ENCODE measurements at regions not wholly inside any gene's neighbourhood (a gene's known extent, or its start where the extent isn't known, plus 50 kb on each side); places are given as distances from the start of the nearest gene placed in this dataset.

DNA sequence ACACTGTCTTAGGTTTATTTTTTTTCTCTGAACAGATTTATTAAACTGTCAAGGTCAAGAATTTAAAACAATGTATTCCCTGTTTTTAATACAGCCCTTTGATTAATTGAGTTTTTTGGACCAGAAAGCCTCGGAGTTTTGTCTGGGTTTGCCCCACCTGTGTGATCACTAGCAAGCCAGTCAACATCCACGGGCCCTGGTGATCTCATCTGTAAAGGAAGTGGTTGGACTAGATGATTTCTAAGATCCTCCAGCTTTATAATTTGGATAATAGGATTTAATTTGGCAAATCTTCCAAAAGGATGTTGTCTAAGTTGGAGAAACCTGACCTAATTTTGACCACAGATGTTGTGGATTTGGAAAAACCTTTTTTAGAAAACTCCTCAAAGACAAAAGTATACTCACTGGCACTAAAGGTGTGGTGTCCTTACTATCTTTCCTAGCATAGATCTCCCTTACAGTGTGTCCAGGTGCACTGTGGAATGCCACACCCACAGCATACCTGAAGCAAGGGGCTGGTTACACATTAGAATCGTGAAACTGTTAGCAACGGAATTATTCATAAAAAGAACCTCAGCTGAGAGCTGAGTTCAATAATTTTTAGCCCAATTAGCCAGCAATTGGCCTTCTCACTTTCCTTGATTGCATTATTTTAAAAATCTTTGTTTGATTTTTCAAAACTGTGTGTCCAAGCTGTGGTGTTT is 195.6 kb upstream of the ELL2 start:
- Histone ChIP-seq H3F3A (ENCODE audit: insufficient read depth, low read depth) (0 out of 2 replicates have a peak, but pooled peaks cover 12% of the 10 kb centered on the region), H3K36me3 (ENCODE audit: low read depth) (no peaks in the 10 kb centered on the region), H4K20me1 (ENCODE audit: insufficient read depth) (no peaks in the 10 kb centered on the region), H3K79me2 (ENCODE audit: low read depth) (no peaks in the 10 kb centered on the region), H3K4me1 (replicated peaks; ENCODE audit: insufficient read depth) (peaks cover 19% of the 10 kb centered on the region; the same call in 1 of the 2 replicates), H3K9me3 (ENCODE audit: insufficient read depth, low read depth) (no peaks in the 10 kb centered on the region), H3K27me3 (ENCODE audit: insufficient read depth, low read depth) (no peaks in the 10 kb centered on the region), H3K27ac (no peak overlapping the region), H3K4me3 (no peak overlapping the region), H3K4me2 (no peak overlapping the region), H3K9me2 (ENCODE audit: insufficient read depth) (no peaks in the 10 kb centered on the region), H2AFZ (no peak overlapping the region)
- no TSS peak for BruUV-seq (replicated peaks)
- intact Hi-C loops (cut with micrococcal nuclease; ENCODE audit: unreplicated experiment) = loop anchor here (5.0 to 10.0 kb wide), 2 partner anchors 100 to 272 kb away; no protein-coding TSS in a partner anchor
- CTCF ChIA-PET = no interaction called here
- POLR2A ChIA-PET (ENCODE audit: unreplicated experiment) = no interaction called here
- DNase-seq = peak in 1 of 2 experiments; percentile 8
- TF ChIP-seq, protein P1, sequence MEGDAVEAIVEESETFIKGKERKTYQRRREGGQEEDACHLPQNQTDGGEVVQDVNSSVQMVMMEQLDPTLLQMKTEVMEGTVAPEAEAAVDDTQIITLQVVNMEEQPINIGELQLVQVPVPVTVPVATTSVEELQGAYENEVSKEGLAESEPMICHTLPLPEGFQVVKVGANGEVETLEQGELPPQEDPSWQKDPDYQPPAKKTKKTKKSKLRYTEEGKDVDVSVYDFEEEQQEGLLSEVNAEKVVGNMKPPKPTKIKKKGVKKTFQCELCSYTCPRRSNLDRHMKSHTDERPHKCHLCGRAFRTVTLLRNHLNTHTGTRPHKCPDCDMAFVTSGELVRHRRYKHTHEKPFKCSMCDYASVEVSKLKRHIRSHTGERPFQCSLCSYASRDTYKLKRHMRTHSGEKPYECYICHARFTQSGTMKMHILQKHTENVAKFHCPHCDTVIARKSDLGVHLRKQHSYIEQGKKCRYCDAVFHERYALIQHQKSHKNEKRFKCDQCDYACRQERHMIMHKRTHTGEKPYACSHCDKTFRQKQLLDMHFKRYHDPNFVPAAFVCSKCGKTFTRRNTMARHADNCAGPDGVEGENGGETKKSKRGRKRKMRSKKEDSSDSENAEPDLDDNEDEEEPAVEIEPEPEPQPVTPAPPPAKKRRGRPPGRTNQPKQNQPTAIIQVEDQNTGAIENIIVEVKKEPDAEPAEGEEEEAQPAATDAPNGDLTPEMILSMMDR (conservative IDR thresholded peaks at IDR 0.05) = no peak
- TF ChIP-seq EZH2 (IDR thresholded peaks at IDR 0.05; ENCODE audit: low read depth) = no peak

- Histone ChIP-seq H3K79me2 (ENCODE audit: low read depth) (no peaks in the 10 kb centered on the region), H3K9me2 (ENCODE audit: insufficient read depth) (no peaks in the 10 kb centered on the region), H2AFZ (no peak overlapping the region), H3K4me1 (replicated peaks; ENCODE audit: insufficient read depth) (peaks cover 27% of the 10 kb centered on the region; the same call in 1 of the 2 replicates), H3K4me2 (no peak overlapping the region), H3F3A (ENCODE audit: insufficient read depth, low read depth) (0 out of 2 replicates have a peak, but pooled peaks cover 12% of the 10 kb centered on the region), H3K27ac (no peak overlapping the region), H3K27me3 (ENCODE audit: insufficient read depth, low read depth) (no peaks in the 10 kb centered on the region), H3K9me3 (ENCODE audit: insufficient read depth, low read depth) (no peaks in the 10 kb centered on the region), H4K20me1 (ENCODE audit: insufficient read depth) (no peaks in the 10 kb centered on the region), H3K4me3 (no peak overlapping the region), H3K36me3 (ENCODE audit: low read depth) (no peaks in the 10 kb centered on the region)
- CTCF ChIA-PET = interaction anchor here (0.6 kb wide), 1 partner anchor 99 kb away, joined by 3 read pairs; no protein-coding TSS in a partner anchor
- POLR2A ChIA-PET (ENCODE audit: unreplicated experiment) = no interaction called here
- no peak for TF ChIP-seq EZH2 (IDR thresholded peaks at IDR 0.05; ENCODE audit: low read depth)
- TF ChIP-seq, protein P1 (conservative IDR thresholded peaks at IDR 0.05) = no peak
- BruUV-seq (replicated peaks) = no TSS peak
- intact Hi-C loops (cut with micrococcal nuclease; ENCODE audit: unreplicated experiment) = loop anchor here (5.0 to 10.0 kb wide), 2 partner anchors 102 to 270 kb away; no protein-coding TSS in a partner anchor
- no peak for DNase-seq
Observed at GRCh38 chr5:96155147-96155546, 193.5 kb upstream of the ELL2 start.

GRCh38 chr5:96151891-96152290 is 190.2 kb upstream of the ELL2 start:
- H2AFZ ChIP-seq = no peak overlapping the region
- H3K27ac ChIP-seq = no peak overlapping the region
- no peaks in the 10 kb centered on the region for H4K20me1 ChIP-seq (ENCODE audit: insufficient read depth)
- H3K9me3 ChIP-seq (ENCODE audit: insufficient read depth, low read depth) = no peaks in the 10 kb centered on the region
- no TSS peak for BruUV-seq (replicated peaks)
- H3K27me3 ChIP-seq (ENCODE audit: insufficient read depth, low read depth) = no peaks in the 10 kb centered on the region
- H3K36me3 ChIP-seq (ENCODE audit: low read depth) = no peaks in the 10 kb centered on the region
- POLR2A ChIA-PET (ENCODE audit: unreplicated experiment) = no interaction called here
- TF ChIP-seq, protein P1 (conservative IDR thresholded peaks at IDR 0.05) = no peak
- no peak for TF ChIP-seq EZH2 (IDR thresholded peaks at IDR 0.05; ENCODE audit: low read depth)
- DNase-seq = no peak
- H3F3A ChIP-seq (ENCODE audit: insufficient read depth, low read depth) = no peaks in the 10 kb centered on the region
- CTCF ChIA-PET = no interaction called here
- H3K4me3 ChIP-seq = no peak overlapping the region
- intact Hi-C loops (cut with micrococcal nuclease; ENCODE audit: unreplicated experiment) = loop anchor here (10.0 kb wide), 1 partner anchor 267 kb away; no protein-coding TSS in a partner anchor
- no peak overlapping the region for H3K4me2 ChIP-seq
- peaks cover 16% of the 10 kb centered on the region for H3K4me1 ChIP-seq (replicated peaks; ENCODE audit: insufficient read depth)
- H3K79me2 ChIP-seq (ENCODE audit: low read depth) = no peaks in the 10 kb centered on the region
- no peaks in the 10 kb centered on the region for H3K9me2 ChIP-seq (ENCODE audit: insufficient read depth)
